CD4-positive, alpha-beta T cell (primary cell): ENCODE measurements at regions not wholly inside any gene's neighbourhood (a gene's known extent, or its start where the extent isn't known, plus 50 kb on each side); places are given as distances from the start of the nearest gene placed in this dataset.

Experiments used
- ATAC-seq: fragments of 200-7000 bp; cut with Tn5 transposase; one replicate; pipeline ENCODE4 v1.10.0; 2022; ENCODE audit warnings: mild to moderate bottlenecking; ENCODE audit not compliant: poor library complexity
- CTCF ChIA-PET: fragments of 350-600 bp; sonication (Branson Sonifier 250); formaldehyde crosslinking; loops from one replicate; lab custom pipeline; 2021; ENCODE audit warnings: antibody characterized with exemption, inconsistent platforms; lab: Charles Lee
- POLR2A ChIA-PET: fragments of 350-600 bp; sonication (Branson Sonifier 250); formaldehyde crosslinking; loops from one replicate; lab custom pipeline; 2021; ENCODE audit warnings: antibody characterized with exemption, inconsistent platforms; lab: Charles Lee
- DNase-seq, 14 experiments: peaks; one replicate each; pipeline ENCODE4 v3.0.0-alpha.2; 2013 to 2020; ENCODE audit warnings: mixed read lengths in 2 of 14
- H3K27ac ChIP-seq, 2 donors: one replicate each; pipeline versions ENCODE4 v1.5.1 to v1.7.0; 2013; ENCODE audit warnings: low read length in 2 of 2, low read depth in 1 of 2, mild to moderate bottlenecking in 1 of 2
- H3K27me3 ChIP-seq, 2 experiments: 1 replicate in 1 of 2; 2 replicates in 1 of 2; pipeline versions ENCODE4 v1.6.1 to v1.7.0; 2013; ENCODE audit warnings: low read length in 2 of 2, control low read depth in 1 of 2, mild to moderate bottlenecking in 1 of 2, moderate library complexity in 1 of 2; ENCODE audit not compliant: insufficient read depth in 2 of 2, control insufficient read depth in 1 of 2
- H3K36me3 ChIP-seq: one replicate; pipeline ENCODE4 v1.6.1; 2013; ENCODE audit warnings: low read length, control low read depth; ENCODE audit not compliant: insufficient read depth
- H3K4me1 ChIP-seq: one replicate; pipeline ENCODE4 v1.6.1; 2013; ENCODE audit warnings: low read length, control low read depth; ENCODE audit not compliant: insufficient read depth
- H3K4me3 ChIP-seq: one replicate; pipeline ENCODE4 v1.5.1; 2013; ENCODE audit warnings: mild to moderate bottlenecking, low read length, moderate library complexity
- H3K9me3 ChIP-seq, 2 experiments: 1 replicate in 1 of 2; 2 replicates in 1 of 2; pipeline versions ENCODE4 v1.6.1 to v1.7.0; 2013; ENCODE audit warnings: low read length in 2 of 2, mild to moderate bottlenecking in 2 of 2, control low read depth in 1 of 2, moderate library complexity in 1 of 2; ENCODE audit not compliant: control insufficient read depth in 1 of 2, insufficient read depth in 1 of 2
- H3K27ac Mint-ChIP-seq: one replicate; pipeline ENCODE4 v1.8.0; 2020; ENCODE audit warnings: mixed read lengths
- H3K27me3 Mint-ChIP-seq: one replicate; pipeline ENCODE4 v1.8.0; 2021; ENCODE audit warnings: mixed read lengths
- H3K36me3 Mint-ChIP-seq: one replicate; pipeline ENCODE4 v1.8.0; 2021; ENCODE audit warnings: low read depth, mixed read lengths
- H3K4me1 Mint-ChIP-seq: one replicate; pipeline ENCODE4 v1.8.0; 2021; ENCODE audit warnings: low read depth, mixed read lengths
- H3K4me3 Mint-ChIP-seq: one replicate; pipeline ENCODE4 v1.8.0; 2020; ENCODE audit warnings: mild to moderate bottlenecking, mixed read lengths
- H3K9me3 Mint-ChIP-seq: one replicate; pipeline ENCODE4 v1.8.0; 2020; ENCODE audit warnings: mixed read lengths
- CTCF ChIP-seq: fragments of 200-600 bp; IDR thresholded peaks from one replicate; pipeline ENCODE4 v1.8.0; 2022; ENCODE audit warnings: antibody characterized with exemption, mild to moderate bottlenecking
- intact Hi-C, 2 experiments: fragments of 100-400 bp; cut with DNase I in 1 of 2; cut with micrococcal nuclease in 1 of 2; formaldehyde crosslinking; loops; one replicate each; pipeline versions ENCODE4 v1.15.1 to v1.9.0; 2023 to 2025; cut with DNase I, micrococcal nuclease

GRCh38 chr15:29913528-29914135, 91.4 kb upstream of the TJP1 start:
- no peaks in the 10 kb centered on the region for H3K36me3 ChIP-seq
- Mint-ChIP-seq H3K4me1 (no peaks in the 10 kb centered on the region), H3K4me3 (no peak overlapping the region), H3K9me3 (peaks cover 12% of the 10 kb centered on the region), H3K36me3 (no peaks in the 10 kb centered on the region), H3K27ac (no peak overlapping the region), H3K27me3 (peaks cover 60% of the 10 kb centered on the region)
- H3K27ac ChIP-seq, result no peak overlapping the region
- peaks cover 3 to 6% of the 10 kb centered on the region in 2 experiments for H3K27me3 ChIP-seq
- H3K4me1 ChIP-seq, result no peaks in the 10 kb centered on the region
- no peak overlapping the region for H3K4me3 ChIP-seq
- intact Hi-C loops, result no loop called here
- no peak for DNase-seq
- CTCF ChIA-PET, result no interaction called here
- POLR2A ChIA-PET, result no interaction called here
- no peak for ATAC-seq
- peaks cover 0 to 5% of the 10 kb centered on the region in 2 experiments for H3K9me3 ChIP-seq
- TF ChIP-seq CTCF, result no peak

- peaks cover 0 to 8% of the 10 kb centered on the region in 2 experiments for H3K9me3 ChIP-seq
- H3K27me3 Mint-ChIP-seq, result peaks cover 54% of the 10 kb centered on the region
These were observed 89.4 kb upstream of the TJP1 start for GRCh38 chr15:29911705-29912104.

GRCh38 chr15:29910068-29910467, 87.8 kb upstream of the TJP1 start:
- Mint-ChIP-seq H3K27me3 (peaks cover 58% of the 10 kb centered on the region), H3K4me1 (no peaks in the 10 kb centered on the region), H3K4me3 (no peak overlapping the region), H3K36me3 (no peaks in the 10 kb centered on the region), H3K27ac (no peak overlapping the region), H3K9me3 (peaks cover 15% of the 10 kb centered on the region)
- ChIA-PET POLR2A (no interaction called here), CTCF (no interaction called here)
- Histone ChIP-seq H3K27ac (no peak overlapping the region), H3K4me3 (no peak overlapping the region), H3K4me1 (no peaks in the 10 kb centered on the region), H3K36me3 (no peaks in the 10 kb centered on the region), H3K27me3 (peaks cover 3 to 6% of the 10 kb centered on the region in 2 experiments), H3K9me3 (peaks cover 0 to 8% of the 10 kb centered on the region in 2 experiments)
- ATAC-seq (no peak), DNase-seq (no peak)
- no peak for TF ChIP-seq CTCF
- intact Hi-C loops, result no loop called here

More at GRCh38 chr15:29911705-29912104, 89.4 kb upstream of the TJP1 start:
- H3K27ac Mint-ChIP-seq, result no peak overlapping the region
- Histone ChIP-seq H3K4me3 (no peak overlapping the region), H3K27me3 (peaks cover 3 to 6% of the 10 kb centered on the region in 2 experiments), H3K36me3 (no peaks in the 10 kb centered on the region), H3K4me1 (no peaks in the 10 kb centered on the region), H3K27ac (no peak overlapping the region)
- H3K9me3 Mint-ChIP-seq, result peaks cover 15% of the 10 kb centered on the region
- TF ChIP-seq CTCF, result no peak
- no peak for ATAC-seq
- H3K36me3 Mint-ChIP-seq, result no peaks in the 10 kb centered on the region
- intact Hi-C loops, result no loop called here
- ChIA-PET CTCF (no interaction called here), POLR2A (no interaction called here)
- no peaks in the 10 kb centered on the region for H3K4me1 Mint-ChIP-seq
- no peak for DNase-seq
- no peak overlapping the region for H3K4me3 Mint-ChIP-seq
